Stimulated activated CD8-positive, alpha-beta memory T cell treated with anti-CD3 and anti-CD28 coated beads, Interleukin-15, amount 100 ng/mL, for 4 hours (primary cell): ENCODE measurements at regions not wholly inside any gene's neighbourhood (a gene's known extent, or its start where the extent isn't known, plus 50 kb on each side); places are given as distances from the start of the nearest gene placed in this dataset.

ENCODE experiments used
- DNase-seq, 2 donors: peaks; one replicate each; pipeline ENCODE4 v3.0.0-alpha.2; 2020; ENCODE audit warnings: low read depth in 2 of 2

DNA sequence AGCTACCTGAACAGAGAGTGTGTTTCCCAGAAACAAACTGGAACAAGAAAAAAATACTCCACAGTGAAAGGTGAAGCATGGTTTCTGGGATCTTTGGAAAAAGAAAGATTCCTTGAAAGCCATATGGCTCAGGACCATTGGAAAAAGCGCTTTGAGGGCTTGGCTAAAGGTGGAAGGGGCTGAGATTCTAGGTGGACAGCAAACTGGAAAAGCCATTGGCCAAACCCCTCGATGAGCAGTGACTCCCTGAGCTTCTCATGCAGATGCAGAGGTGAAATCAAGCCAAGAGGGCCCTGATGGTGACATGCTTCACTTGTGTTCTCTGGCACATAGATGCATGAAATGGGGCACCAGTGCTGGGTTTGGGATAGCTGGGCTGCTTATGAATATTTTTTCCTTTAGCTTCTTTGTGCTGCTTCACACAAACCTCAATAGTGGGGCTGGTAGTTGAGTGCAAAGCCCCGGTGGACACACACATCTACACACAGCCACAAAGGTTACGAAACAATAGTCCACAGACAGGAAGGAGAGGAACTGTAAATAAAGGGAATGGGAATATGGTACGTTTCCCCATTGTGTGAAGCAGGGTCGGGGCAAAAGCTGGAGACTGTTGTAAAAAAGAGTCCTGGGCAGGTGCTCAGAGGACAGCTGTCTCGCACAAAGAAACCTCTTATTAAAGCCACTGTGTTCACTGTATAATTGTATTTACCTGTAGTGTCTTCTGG, 117.8 kb downstream of the FOXA2 start:
- no peak for DNase-seq

DNA sequence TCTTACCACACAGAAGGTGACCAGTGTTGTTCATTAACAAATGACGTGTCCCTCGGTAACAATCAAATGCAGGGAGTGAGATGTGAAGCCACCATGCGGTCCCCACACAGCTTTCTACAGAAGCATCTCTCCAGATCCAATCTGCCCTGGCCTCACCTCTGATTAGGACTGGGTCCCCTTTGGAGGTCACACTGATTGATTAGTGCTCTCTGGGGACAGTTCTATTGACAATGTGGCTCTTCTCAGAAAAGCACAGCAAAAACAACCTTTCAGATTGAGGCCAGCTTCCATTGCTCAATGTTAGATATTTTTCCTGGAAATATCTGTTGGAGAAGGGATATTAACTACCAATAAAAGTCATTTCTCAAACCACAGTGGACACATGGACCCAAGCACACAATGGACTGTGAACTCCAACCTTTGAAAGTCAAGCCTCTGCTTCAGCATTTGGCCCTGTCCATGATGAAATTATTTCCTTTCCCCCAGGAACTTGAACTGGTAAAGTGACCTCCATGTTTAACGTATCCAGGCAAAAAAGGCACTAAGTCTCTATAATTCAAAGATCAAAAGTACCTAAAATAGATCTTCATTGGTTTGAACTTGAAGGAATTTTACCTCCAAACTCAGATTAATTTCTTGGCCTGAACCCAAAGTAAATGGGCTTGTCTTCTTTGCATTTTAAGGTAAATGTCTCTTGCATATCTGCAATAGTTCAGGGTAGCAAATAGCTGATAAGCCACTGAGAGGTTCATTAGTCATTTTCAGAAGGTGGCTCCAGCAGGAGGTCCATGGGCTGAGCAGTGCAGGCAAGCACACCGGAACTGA, 118.5 kb downstream of the FOXA2 start:
- no peak for DNase-seq

DNA sequence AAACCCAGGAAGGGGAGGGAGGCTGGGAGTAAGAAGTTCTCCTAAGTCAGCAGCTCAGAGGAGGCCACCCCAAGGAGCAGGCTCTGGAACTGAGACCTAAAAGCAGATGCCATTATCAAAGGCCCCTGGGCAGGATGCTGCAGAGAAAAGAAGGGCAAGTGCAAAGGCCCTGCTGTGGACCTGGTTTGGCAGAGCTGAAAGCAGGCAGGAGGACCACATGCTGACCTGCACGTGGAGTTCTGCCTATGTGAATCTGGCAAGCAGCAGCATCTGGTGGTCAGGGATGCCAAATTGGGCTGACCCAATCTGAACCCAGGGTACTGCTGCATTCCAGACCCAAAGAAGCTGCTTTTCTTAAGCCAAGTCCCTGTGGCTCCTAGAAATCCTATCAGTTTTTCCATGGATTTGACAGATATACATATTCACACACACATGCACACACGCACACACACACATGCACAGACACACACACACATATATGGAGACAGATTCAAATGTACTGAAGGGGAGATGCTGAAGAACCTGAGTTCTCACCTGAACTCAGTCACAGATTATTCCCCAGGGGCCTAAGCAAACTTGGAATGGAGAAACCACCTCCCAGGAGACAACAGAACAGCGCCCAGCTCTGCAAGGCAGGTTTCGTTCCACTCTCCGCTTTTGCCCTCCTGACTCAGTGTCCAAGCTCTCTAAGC, 119.9 kb downstream of the FOXA2 start:
- DNase-seq = no peak

DNA sequence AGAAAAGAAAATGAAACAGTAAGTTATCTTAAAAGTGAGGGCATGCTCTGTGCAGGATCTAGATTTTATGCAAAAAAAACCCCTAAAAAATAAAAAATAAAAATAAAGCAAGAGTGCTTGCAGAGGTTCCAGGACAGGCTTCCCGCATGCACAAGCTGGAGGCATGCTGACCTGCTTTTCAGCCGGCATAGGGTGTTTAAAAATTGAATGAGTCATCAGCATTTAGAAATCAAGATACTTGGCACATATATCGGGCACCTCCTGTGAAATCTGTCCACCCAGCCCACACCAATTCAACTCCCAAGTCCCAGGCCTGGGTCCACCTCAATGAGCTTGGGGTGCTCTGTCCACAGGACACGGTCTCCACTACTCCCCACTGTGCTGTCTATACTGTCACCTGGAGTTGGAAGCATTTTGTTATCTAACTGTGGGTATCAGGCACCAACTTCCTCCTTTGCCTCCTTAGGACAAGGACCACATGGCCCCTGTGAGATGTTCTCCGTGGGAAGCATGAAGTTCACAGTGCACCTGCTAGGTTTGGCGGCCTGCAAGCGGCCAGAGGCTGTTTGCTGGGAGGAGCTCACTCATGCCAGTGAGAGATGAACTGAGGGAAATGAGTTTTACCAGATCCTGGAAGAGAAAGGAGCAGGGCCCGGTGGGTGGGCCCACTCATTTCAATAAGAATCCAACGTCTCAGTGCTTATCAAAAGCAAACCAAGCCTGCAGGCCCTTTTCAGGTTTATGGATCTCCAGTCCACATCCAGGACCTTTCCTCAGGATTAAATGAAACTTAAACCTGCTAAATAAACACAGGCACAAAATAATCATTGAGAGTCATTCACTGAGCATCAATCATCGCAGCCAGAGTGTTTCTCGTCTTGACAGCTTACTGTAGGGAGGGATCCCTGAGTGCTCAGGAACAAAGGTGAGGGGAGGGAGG, 121.1 kb downstream of the FOXA2 start:
- DNase-seq = no peak

DNA sequence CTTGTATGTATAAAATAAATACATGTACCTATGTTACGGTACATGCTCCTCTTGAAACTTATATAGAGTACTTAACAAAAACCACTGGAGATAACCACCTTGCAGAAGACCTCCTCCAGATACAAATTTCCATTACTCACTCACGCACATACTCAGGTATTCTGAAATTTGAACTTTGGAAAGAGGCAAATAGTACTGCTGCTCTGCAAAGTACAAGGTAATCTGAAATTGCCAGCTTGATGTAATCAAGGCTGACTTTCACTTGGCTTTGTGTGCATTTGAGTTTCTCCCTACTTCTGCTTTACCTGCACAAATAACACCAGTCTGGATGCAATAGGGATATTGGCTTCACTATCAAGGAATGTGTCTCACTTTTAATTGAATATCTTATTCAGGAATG, 123.6 kb downstream of the FOXA2 start:
- no peak for DNase-seq

DNA sequence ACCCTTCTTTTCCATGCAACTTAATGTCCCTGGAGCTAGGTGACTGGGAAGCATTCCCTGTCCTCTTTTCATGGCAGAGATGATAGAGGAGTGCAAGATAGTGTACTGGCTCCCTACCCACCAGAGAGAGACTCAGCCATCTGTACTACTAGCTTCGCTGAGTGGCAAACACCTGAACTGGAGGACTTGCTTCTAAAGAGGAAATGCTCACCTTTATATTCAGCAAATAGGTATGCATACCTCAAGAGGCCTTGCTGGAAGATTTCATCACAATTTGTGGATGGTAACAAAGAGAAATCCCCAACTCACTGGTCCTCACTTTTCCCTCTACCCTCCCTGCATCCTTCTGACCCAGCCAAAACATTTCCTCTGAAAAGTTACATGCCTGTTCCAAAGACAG, 124.1 kb downstream of the FOXA2 start:
- no peak for DNase-seq

DNA sequence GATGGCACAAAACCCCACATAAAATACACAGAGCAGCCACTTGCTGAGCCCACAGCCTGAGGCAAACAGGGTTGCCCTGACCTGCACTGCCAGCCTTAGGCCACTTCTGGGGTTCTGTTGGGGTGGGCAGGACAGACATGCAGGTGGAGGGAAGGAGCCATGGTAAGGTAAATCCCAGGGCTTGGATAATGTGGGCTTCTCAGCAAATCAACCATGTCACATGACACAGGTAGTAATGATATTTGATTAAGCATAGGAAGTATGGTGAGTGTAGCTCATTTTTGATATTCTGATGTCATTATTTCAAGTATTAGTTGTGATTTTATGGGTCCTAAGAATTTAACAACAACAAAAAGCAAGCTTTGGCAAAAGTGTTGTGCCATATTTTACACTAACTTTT, 124.6 kb downstream of the FOXA2 start:
- no peak for DNase-seq

DNA sequence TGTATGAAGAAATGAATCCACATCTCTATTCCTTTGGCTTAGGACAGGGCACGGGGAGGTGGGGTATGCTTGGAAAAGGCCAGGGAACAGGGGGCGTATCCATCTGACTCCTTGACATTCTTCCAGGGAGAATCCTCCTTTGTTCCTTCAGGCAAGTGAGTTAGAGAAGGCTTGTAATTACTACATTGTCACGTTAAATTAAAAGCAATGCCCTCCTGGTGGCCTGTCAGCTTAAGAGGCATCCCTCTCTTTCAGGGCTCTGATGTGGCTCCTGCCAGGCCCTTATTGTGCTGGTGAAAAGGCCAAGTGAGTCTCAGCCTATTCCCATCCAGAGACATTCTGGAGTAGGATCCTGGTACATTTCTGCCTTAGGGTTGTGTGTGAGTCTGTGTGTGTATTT, 128.3 kb downstream of the FOXA2 start:
- no peak for DNase-seq

DNA sequence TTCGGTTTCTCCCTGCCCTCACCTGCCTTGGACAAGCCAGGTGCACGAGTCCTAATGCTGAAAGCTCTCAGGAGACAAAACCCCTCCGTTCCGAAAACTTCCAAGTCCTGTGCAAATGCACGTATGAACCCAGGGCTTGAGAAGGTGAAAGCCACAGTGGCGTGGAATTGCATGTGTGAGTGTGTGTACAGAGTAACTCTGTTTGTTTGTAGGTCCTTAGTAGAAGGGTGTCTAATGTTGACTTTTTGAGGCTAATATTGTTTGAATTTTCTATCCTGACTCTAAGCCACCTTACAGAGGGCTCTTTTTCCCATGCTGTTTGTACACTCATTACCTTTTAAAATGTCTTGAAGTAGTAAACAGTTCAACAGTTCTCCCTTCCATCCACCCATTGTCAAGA, 129.1 kb downstream of the FOXA2 start:
- no peak for DNase-seq

DNA sequence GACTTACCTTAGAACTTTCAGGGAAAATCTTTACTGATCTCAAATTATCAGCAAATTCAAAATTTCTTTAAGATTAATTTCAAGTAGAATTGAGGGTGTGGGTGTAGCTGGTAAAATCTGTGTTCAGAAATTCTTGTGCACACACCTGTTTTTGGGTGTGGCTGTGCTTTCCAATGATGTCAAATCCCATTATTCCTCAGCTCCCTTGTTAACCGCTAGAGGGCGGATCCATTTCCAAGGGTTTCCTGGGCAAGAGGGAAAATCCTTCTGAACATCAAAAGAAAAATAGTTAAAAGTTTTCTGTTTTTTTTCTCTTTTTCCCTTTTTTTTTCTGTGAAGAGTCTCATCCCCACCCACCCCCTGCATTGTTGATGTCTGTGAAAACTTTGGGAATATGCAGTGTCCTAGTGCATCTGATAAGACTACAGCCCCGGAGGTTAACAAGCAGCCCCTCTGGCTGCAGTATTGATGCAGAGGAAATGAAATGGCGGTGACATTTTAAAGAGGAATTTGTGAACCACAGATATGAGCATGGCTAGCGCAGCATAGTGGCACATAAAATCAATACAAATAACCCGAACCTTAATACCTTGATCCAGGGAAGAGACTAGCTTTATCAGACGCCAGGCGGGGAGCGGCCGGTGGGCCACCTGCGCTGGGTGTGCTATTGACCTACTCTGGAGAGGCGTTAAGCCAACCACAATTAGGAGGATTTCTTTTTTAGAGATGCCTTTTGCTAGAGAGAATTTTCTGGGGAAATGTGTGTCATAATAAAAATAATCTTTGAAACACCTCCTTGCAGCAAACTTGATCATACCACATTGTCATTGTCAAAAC, 130.9 kb downstream of the FOXA2 start:
- no peak for DNase-seq

DNA sequence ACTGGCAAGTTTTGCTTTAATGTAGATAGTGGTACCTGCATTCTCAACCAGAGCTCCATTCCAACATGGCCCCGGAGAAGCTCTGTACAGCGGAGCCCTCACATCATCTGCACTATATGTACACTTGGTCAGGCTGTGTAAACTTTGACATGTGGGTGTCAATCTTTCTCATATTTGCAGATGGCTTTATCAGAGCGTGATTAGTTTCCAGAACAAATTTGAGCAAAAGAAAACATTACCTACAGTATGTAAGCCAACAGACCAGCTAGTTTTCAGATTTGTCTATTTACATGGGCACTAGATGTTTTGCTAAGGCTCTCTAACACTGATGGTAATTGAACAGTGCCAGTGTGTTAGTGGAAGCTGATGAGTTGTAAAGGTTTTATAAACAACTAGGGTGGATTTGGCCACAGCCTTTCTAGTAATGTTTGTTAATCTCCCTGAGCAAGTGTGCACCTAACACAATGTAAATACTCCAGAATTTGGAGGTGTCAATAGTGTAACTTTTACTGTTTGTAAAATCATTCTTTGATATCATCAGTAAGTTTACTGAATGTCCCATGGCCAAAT, 131.8 kb downstream of the FOXA2 start:
- no peak for DNase-seq

DNA sequence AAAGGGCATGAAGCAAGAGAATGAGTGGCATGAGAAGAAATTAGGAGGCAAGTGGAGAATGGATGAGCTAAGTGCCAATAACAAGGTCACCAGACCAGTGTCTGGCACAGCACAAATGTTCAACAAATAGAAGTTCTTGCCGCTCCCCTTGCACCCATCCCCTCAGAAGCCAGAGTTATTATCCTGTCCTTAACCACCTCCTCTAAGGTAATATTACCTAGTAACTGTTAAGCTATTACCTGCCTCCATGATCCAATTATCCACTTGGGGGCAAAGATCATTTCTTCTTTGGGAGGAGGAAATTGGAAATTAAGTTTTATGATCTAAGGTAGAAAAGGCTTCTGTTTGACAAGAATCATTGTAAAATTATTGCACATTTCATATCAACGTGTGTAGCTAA, 133.8 kb downstream of the FOXA2 start:
- DNase-seq = no peak

DNA sequence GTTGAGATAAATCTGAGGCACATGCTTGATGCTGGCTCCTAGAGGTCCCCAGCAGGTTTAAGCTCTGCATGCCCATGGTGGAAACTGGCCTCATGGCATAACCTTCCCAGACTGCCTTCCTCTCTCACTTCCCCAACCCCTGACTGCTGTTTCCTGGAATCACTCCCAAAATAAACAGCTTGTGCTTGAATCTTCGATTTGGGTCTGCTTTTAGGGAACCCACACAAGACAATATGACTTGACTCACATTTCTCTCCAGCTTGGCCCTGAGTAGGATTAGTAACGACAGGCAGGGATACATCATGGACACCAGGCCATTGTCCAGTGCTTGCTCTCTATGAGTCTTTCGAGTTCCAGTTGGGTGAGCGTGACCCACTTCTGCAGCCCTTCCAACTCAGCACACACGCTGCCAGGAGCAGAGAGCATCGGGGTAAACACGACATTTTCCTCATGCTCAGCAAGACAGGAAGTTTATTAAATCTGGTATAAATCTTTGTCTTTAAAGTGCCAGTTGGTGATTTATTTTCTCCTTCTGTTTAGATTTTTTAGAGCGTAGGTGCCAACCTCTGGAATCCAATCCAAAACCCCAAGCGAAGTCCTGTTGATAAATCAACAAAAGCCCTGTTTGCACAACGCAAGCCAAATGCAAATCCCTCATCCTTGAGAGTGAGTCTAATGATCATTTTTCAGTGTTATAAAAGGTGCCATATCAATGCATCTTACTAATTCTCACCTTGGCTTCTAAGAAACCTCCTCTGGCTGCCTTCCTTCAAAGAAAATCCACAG, 135.0 kb downstream of the FOXA2 start:
- DNase-seq = no peak

DNA sequence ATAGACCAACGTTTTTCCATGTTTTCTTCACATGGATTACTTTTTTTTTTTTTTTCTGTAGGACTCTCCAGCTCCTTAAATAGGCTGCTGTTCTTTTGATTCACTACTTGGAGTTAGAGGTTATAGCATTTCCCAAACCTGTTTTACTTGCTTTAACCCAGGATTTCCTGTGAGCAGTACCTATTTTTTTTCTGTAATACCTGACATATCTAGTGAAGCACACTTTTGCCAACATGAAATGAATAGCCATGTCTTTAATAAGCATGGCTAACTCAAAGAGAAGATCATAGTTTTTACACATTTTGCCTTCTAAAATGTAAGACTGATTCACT, 137.0 kb downstream of the FOXA2 start:
- DNase-seq = no peak

DNA sequence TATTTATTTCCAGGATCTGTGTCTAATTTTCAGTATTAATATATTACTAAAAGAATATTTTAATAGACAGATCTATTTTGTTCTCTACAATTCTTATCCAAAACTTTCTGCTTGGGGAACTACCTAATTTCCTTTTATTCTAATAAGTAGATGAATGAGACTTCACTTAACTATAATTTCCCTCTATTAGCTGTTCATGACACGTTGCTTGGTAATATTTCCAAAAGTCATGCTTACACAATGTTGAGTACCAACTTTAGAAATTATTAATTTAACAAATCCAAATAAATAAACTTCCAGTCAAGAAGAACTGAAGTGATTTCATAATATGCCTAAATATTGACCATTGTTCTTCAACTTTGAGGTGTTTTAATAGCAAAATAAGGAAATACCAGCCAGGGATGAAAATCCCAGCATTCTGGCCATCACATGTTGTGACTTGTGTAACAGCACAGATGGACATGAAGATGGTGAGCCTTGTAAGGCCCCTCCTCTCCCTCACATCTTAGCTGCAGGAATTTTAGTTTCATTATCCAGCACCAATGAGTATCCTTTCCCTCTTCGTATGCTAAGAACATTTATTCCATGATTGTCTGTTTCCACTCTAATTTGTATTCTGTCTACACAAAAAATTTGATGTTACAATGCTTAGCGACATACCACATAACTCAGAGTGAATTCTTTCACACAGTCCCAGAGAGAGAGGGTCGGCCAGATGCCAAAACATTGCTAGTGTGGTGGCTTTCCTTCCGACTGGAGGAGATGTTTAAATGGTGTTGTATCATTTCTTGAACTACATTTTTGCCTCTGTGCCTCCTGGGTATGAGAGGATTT, 137.5 kb downstream of the FOXA2 start:
- no peak for DNase-seq

DNA sequence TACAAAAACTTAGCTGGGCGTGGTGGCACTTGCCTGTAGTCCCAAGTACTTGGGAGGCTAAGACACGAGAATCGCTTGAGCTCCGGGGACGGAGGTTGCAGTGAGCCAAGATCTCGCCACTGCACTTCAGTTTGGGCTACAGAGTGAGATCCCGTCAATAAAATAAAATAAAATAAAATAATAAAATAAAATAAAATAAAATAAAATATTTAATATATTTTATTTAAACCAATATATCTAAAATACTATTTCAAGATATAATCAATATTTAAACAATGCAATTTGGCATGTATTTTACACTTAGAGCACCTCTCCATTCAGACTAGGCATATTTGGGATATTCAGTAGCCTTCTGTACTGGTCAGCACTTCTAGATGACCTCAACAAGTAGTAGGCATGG, 142.1 kb downstream of the FOXA2 start:
- no peak for DNase-seq

DNA sequence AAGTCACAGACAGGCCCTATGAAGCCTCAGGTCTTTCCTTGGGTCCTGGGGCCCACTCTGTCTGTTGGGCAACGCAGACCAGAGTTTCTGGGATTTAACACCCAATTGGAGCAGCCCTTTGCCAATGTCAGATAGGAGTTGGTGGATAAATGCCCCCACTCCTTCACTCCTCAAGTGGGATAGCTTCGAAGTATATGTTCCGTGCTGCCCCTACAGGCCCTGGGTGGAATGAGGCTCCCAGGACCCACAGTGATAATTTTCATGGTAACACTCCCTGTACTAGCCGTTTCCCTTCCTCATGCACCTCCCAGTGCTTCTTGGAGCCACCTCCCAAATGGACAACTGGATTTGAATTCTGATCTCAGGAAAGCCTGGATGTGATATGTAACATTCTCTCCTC, 145.4 kb downstream of the FOXA2 start:
- DNase-seq = no peak

DNA sequence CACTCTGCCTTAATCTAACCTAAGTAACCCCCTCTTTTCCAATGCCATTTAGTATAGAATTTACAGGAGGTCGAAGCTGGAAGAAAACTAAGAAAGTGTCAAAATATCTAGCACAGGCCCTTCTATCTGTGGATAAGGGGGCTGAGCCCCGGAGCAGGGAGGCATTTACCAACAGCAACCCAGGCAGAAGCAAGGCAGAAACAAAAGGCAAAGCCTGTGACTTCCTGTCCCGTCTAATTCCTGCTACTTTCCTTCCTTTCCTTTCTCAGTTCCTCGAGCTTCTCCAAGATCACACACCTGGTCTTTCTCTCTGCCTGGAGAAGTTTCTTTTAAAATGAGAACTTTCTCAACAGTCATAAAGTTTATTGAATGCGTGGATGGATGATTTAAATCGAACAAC, 146.0 kb downstream of the FOXA2 start:
- DNase-seq = no peak

DNA sequence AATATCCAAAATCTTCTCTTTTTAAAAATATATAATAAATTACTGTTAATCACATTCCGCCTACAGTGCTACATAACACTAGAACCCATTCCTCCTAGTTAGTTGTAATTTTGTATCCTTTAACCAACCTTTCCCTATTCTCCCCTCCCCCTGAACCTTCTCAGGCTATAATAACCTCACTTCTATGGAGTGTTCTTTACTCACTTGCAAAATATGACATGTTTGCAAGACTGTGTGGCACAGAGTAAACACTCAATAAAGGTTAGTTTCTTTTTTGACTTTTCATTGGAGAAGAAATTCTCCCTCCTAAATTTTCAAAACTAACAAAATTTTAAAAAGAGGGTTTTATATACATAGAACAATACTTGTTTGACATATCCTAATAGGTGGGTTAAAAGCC, 147.0 kb downstream of the FOXA2 start:
- no peak for DNase-seq
